ENCODE measurements at regions not wholly inside any gene's neighbourhood (a gene's known extent, or its start where the extent isn't known, plus 50 kb on each side); places are given as distances from the start of the nearest gene placed in this dataset.

- H3K9ac ChIP-seq (ENCODE audit: low read length), result no peak overlapping the region
- Mint-ChIP-seq H3K27me3 (ENCODE audit: low read depth, unreplicated experiment) (no peaks in the 10 kb centered on the region), H3K4me3 (ENCODE audit: unreplicated experiment) (no peak overlapping the region), H3K36me3 (ENCODE audit: low read depth, unreplicated experiment) (no peaks in the 10 kb centered on the region), H3K4me1 (ENCODE audit: low read depth, unreplicated experiment) (no peaks in the 10 kb centered on the region), H3K27ac (ENCODE audit: unreplicated experiment) (no peak overlapping the region), H3K9me3 (ENCODE audit: unreplicated experiment) (no peaks in the 10 kb centered on the region)
- no peaks in the 10 kb centered on the region for H3K36me3 ChIP-seq (ENCODE audit: insufficient read depth, low read length)
- no peaks in the 10 kb centered on the region for H3K4me1 ChIP-seq (ENCODE audit: insufficient read depth, low read length)
- H3K27me3 ChIP-seq (ENCODE audit: insufficient read depth, low read length), result no peaks in the 10 kb centered on the region
- DNase-seq (ENCODE audit: low read depth), result no peak
- H2AFZ ChIP-seq (ENCODE audit: low read depth, low read length), result no peak overlapping the region
- no peak for TF ChIP-seq EZH2 (IDR thresholded peaks at IDR 0.05; ENCODE audit: insufficient read depth, low read length)
- no peak for TF ChIP-seq CTCF (IDR thresholded peaks at IDR 0.05; ENCODE audit: insufficient read depth, low read depth, low read length)
- no peaks in the 10 kb centered on the region for H3K9me3 ChIP-seq (ENCODE audit: insufficient read depth, low read depth, low read length)
- H3K4me2 ChIP-seq (ENCODE audit: low read length), result no peak overlapping the region
- H4K20me1 ChIP-seq (ENCODE audit: insufficient read depth, low read length), result no peaks in the 10 kb centered on the region
- H3K27ac ChIP-seq (ENCODE audit: low read depth, low read length), result no peak overlapping the region
- H3K79me2 ChIP-seq (ENCODE audit: insufficient read depth, low read length), result no peaks in the 10 kb centered on the region
- H3K4me3 ChIP-seq (ENCODE audit: insufficient read depth, low read depth, low read length), result no peak overlapping the region
- FAIRE-seq, result no peak
These were observed 156.1 kb downstream of the DKK1 start for GRCh38 chr10:52469970-52470705.

GRCh38 chr10:52472406-52473146 is 158.5 kb downstream of the DKK1 start:
- no peak for DNase-seq (ENCODE audit: low read depth)
- Histone ChIP-seq H3K79me2 (ENCODE audit: insufficient read depth, low read length) (no peaks in the 10 kb centered on the region), H3K27me3 (ENCODE audit: insufficient read depth, low read length) (no peaks in the 10 kb centered on the region), H3K4me2 (ENCODE audit: low read length) (no peak overlapping the region), H3K36me3 (ENCODE audit: insufficient read depth, low read length) (no peaks in the 10 kb centered on the region), H3K9me3 (ENCODE audit: insufficient read depth, low read depth, low read length) (no peaks in the 10 kb centered on the region), H3K4me3 (ENCODE audit: insufficient read depth, low read depth, low read length) (no peak overlapping the region), H2AFZ (ENCODE audit: low read depth, low read length) (no peak overlapping the region), H4K20me1 (ENCODE audit: insufficient read depth, low read length) (no peaks in the 10 kb centered on the region), H3K9ac (ENCODE audit: low read length) (no peak overlapping the region), H3K4me1 (ENCODE audit: insufficient read depth, low read length) (no peaks in the 10 kb centered on the region), H3K27ac (ENCODE audit: low read depth, low read length) (no peak overlapping the region)
- FAIRE-seq, result no peak
- H3K27ac Mint-ChIP-seq (ENCODE audit: unreplicated experiment), result no peak overlapping the region
- no peak overlapping the region for H3K4me3 Mint-ChIP-seq (ENCODE audit: unreplicated experiment)
- TF ChIP-seq CTCF (IDR thresholded peaks at IDR 0.05; ENCODE audit: insufficient read depth, low read depth, low read length) (no peak), EZH2 (IDR thresholded peaks at IDR 0.05; ENCODE audit: insufficient read depth, low read length) (no peak)
- H3K4me1 Mint-ChIP-seq (ENCODE audit: low read depth, unreplicated experiment), result peaks cover 2% of the 10 kb centered on the region
- no peaks in the 10 kb centered on the region for H3K9me3 Mint-ChIP-seq (ENCODE audit: unreplicated experiment)
- no peaks in the 10 kb centered on the region for H3K27me3 Mint-ChIP-seq (ENCODE audit: low read depth, unreplicated experiment)
- H3K36me3 Mint-ChIP-seq (ENCODE audit: low read depth, unreplicated experiment), result no peaks in the 10 kb centered on the region

GRCh38 chr10:52474265-52474664 is 160.2 kb downstream of the DKK1 start:
- no peaks in the 10 kb centered on the region for H3K79me2 ChIP-seq (ENCODE audit: insufficient read depth, low read length)
- no peaks in the 10 kb centered on the region for H3K36me3 ChIP-seq (ENCODE audit: insufficient read depth, low read length)
- H3K27me3 ChIP-seq (ENCODE audit: insufficient read depth, low read length), result no peaks in the 10 kb centered on the region
- H3K4me1 Mint-ChIP-seq (ENCODE audit: low read depth, unreplicated experiment), result peaks cover 2% of the 10 kb centered on the region
- no peaks in the 10 kb centered on the region for H3K36me3 Mint-ChIP-seq (ENCODE audit: low read depth, unreplicated experiment)
- H3K27me3 Mint-ChIP-seq (ENCODE audit: low read depth, unreplicated experiment), result no peaks in the 10 kb centered on the region
- no peaks in the 10 kb centered on the region for H3K9me3 ChIP-seq (ENCODE audit: insufficient read depth, low read depth, low read length)
- no peak overlapping the region for H3K4me3 ChIP-seq (ENCODE audit: insufficient read depth, low read depth, low read length)
- TF ChIP-seq CTCF (IDR thresholded peaks at IDR 0.05; ENCODE audit: insufficient read depth, low read depth, low read length) (no peak), EZH2 (IDR thresholded peaks at IDR 0.05; ENCODE audit: insufficient read depth, low read length) (no peak)
- H2AFZ ChIP-seq (ENCODE audit: low read depth, low read length), result no peak overlapping the region
- no peaks in the 10 kb centered on the region for H3K9me3 Mint-ChIP-seq (ENCODE audit: unreplicated experiment)
- H3K9ac ChIP-seq (ENCODE audit: low read length), result no peak overlapping the region
- no peak overlapping the region for H3K27ac Mint-ChIP-seq (ENCODE audit: unreplicated experiment)
- H3K4me1 ChIP-seq (ENCODE audit: insufficient read depth, low read length), result no peaks in the 10 kb centered on the region
- H3K27ac ChIP-seq (ENCODE audit: low read depth, low read length), result no peak overlapping the region
- no peak overlapping the region for H3K4me2 ChIP-seq (ENCODE audit: low read length)
- H3K4me3 Mint-ChIP-seq (ENCODE audit: unreplicated experiment), result no peak overlapping the region
- FAIRE-seq (no peak), DNase-seq (ENCODE audit: low read depth) (no peak)
- no peaks in the 10 kb centered on the region for H4K20me1 ChIP-seq (ENCODE audit: insufficient read depth, low read length)

All from astrocyte (in vitro differentiated cells and primary cell).